Body of pancreas (tissue), 4 donors: ENCODE measurements at regions not wholly inside any gene's neighbourhood (a gene's known extent, or its start where the extent isn't known, plus 50 kb on each side); places are given as distances from the start of the nearest gene placed in this dataset.

Experiments
- ATAC-seq: fragments of 150-250 bp; one replicate; pipeline ENCODE4 v1.9.1; 2016
- DNase-seq, 4 donors: peaks; one replicate each; pipeline ENCODE4 v3.0.0-alpha.2; 2019
- H3K27ac ChIP-seq, 4 donors: fragments of 200-600 bp; sonication (generic); 1 replicate in 3 of 4; 2 replicates in 1 of 4; pipeline versions ENCODE4 v1.5.1 to v1.6.1; 2016 to 2019; ENCODE audit warnings: mild to moderate bottlenecking in 1 of 4, mixed read lengths in 1 of 4, moderate library complexity in 1 of 4
- H3K27me3 ChIP-seq, 2 donors: fragments of 200-600 bp; sonication (generic); one replicate each; pipeline ENCODE4 v1.6.0; 2016; ENCODE audit warnings: mild to moderate bottlenecking in 1 of 2
- H3K36me3 ChIP-seq, 2 donors: fragments of 200-600 bp; sonication (generic); replicated peaks in 1 of 2; 2 replicates each; pipeline ENCODE4 v1.5.1; 2016; ENCODE audit warnings: low read depth in 2 of 2; ENCODE audit not compliant: insufficient read depth in 1 of 2
- H3K4me1 ChIP-seq: fragments of 200-600 bp; sonication (generic); one replicate; pipeline ENCODE4 v1.6.0; 2016
- H3K4me3 ChIP-seq, 2 donors: fragments of 200-600 bp; sonication (generic); 1 replicate in 1 of 2; 2 replicates in 1 of 2; pipeline ENCODE4 v1.5.1; 2016 to 2019
- H3K9me3 ChIP-seq, 3 donors: fragments of 200-600 bp; sonication (generic); 1 replicate in 2 of 3; 2 replicates in 1 of 3; pipeline ENCODE4 v1.5.1; 2016
- CTCF ChIP-seq, 7 experiments: fragments of 450-650 bp in 4 of 7; fragments of 200-600 bp in 3 of 7; sonication (generic) in 3 of 7; IDR thresholded peaks; one replicate each; pipeline ENCODE4 v1.5.1; 2016 to 2019; ENCODE audit warnings: antibody characterized with exemption in 7 of 7
- POLR2A ChIP-seq, 3 donors: fragments of 450-650 bp; IDR thresholded peaks; one replicate each; pipeline ENCODE4 v1.6.1; 2016; ENCODE audit warnings: antibody characterized with exemption in 3 of 3, mild to moderate bottlenecking in 2 of 3
- WGBS, 2 donors: methylation state at CpG; one replicate each; pipeline ENCODE4 v1.1.5; 2017; 5-methylcytosine and 5-hydroxymethylcytosine counted together
- intact Hi-C: fragments of 100-400 bp; cut with DNase I; formaldehyde crosslinking; loops from one replicate; pipeline ENCODE4 v1.15.1; 2023

DNA sequence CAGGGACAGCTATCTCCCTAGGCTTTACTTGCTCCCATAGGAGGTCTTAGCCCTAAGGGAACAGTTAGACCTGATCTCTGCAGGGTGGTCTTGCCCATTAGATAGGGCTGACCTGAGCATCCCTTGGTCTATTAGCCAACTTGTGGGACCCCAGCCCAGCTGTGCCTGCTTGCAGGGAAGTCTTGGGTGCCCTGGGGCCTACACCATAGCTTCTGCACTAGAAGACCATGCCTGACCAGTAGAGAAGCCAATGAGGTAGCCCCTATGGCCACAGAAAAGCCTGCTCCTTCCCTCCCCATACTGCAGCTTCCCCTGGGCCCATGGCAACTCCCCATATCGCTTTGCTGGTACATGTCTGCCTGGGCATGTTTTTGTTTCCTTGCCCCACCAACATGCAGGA, 1049.1 kb downstream of the TRHDE start:
- DNase-seq (no peak), ATAC-seq (no peak)
- intact Hi-C loops, result no loop called here
- Histone ChIP-seq H3K27ac (no peak overlapping the region), H3K36me3 (no peaks in the 10 kb centered on the region), H3K27me3 (no peaks in the 10 kb centered on the region), H3K9me3 (no peaks in the 10 kb centered on the region), H3K4me3 (no peak overlapping the region), H3K4me1 (no peaks in the 10 kb centered on the region)
- WGBS, 2 donors, result 76% methylated on average over 1 of the region's 1 CpG; no CpG with 5 or more reads in 1 of the 2 donors
- TF ChIP-seq CTCF (IDR thresholded peaks at IDR 0.05), result no peak
- TF ChIP-seq POLR2A (IDR thresholded peaks at IDR 0.05), result no peak

- no peaks in the 10 kb centered on the region for H3K27me3 ChIP-seq
- no peak overlapping the region for H3K27ac ChIP-seq
- no peak for TF ChIP-seq POLR2A (IDR thresholded peaks at IDR 0.05)
- no peak for TF ChIP-seq CTCF (IDR thresholded peaks at IDR 0.05)
- H3K36me3 ChIP-seq, result no peaks in the 10 kb centered on the region
- WGBS, 2 donors, result 93% methylated on average over 4 of the region's 4 CpGs
- ATAC-seq (no peak), DNase-seq (no peak)
- H3K4me1 ChIP-seq, result no peaks in the 10 kb centered on the region
- no peaks in the 10 kb centered on the region for H3K9me3 ChIP-seq
- intact Hi-C loops, result no loop called here
- no peak overlapping the region for H3K4me3 ChIP-seq
Observed at GRCh38 chr12:73321776-73322175, 1049.6 kb downstream of the TRHDE start.

DNA sequence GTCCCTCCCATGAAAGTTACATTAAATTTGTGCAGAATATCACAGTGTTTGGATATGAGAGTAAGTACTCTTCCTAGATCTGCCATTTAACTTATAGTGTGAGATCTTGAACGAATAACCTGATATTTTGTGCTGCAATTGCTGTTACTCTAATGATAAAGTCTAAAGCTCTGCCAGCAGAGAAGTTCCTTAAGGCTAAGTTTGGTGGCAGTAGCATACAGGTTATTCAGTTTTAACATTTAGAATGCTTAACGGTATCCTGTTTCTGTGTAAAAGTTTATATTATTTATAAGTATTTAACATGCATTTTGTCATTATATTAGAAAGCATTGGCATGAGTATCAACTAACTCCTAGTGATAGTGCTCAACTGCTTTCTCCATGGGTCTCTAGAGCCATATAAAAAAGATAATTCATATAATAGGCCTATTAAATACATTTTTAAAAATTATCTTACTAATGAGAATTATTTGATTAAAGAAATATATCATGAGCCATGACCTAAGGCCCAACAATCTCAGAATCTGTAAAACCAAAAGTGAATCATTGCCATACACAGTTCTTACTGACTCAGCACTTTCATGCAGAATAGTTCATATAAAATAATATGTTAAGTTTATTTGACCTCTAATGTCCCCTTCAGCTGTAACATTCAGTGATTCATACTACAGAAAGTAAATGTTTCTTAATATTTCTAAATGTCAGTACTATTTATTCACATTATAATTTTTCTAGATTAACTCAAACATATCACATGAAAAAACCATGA, 1058.6 kb downstream of the TRHDE start:
- Histone ChIP-seq H3K27ac (no peak overlapping the region), H3K4me1 (no peaks in the 10 kb centered on the region), H3K27me3 (no peaks in the 10 kb centered on the region), H3K36me3 (no peaks in the 10 kb centered on the region), H3K9me3 (no peaks in the 10 kb centered on the region), H3K4me3 (no peak overlapping the region)
- 51 to 70% methylated on average over 2 of the region's 2 CpGs for WGBS, 2 donors
- intact Hi-C loops, result no loop called here
- ATAC-seq, result no peak
- no peak for DNase-seq
- TF ChIP-seq POLR2A (IDR thresholded peaks at IDR 0.05) (no peak), CTCF (IDR thresholded peaks at IDR 0.05) (no peak)

DNA sequence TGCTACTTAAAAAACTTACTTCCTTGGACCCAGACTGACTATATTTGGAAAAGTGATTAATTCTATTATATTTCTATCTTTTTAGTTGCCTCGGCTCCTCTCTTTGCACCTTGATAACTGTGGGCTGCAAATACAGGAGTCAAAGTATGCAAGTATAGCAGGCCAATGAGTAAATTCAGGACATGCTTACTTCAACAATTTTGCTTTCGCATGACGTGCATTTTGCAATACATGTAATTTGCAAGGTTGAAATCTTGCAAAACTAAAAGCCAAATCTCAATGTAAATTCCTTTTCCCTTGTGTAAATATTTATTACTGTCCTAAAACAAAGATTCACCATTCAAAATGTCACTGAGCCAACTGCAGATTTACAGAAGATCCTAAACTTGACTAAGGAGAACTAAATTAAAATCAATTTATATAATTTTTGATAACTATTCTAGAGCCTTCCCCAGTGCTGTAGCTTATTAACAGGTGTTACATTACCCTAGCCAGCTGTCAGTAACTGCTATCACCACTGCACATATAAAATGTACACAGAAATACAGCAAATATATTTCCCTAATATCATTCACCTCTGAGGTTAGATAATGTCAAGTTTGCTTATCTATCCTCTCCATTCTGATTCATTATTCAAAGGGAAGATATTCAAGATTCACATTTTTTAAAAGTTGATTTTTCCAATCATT, 1069.5 kb downstream of the TRHDE start:
- no peaks in the 10 kb centered on the region for H3K9me3 ChIP-seq
- WGBS, 2 donors, result 40 to 42% methylated on average over 3 of the region's 3 CpGs
- no peaks in the 10 kb centered on the region for H3K36me3 ChIP-seq
- intact Hi-C loops, result no loop called here
- DNase-seq (no peak), ATAC-seq (no peak)
- TF ChIP-seq POLR2A (IDR thresholded peaks at IDR 0.05) (no peak), CTCF (IDR thresholded peaks at IDR 0.05) (no peak)
- no peaks in the 10 kb centered on the region for H3K27me3 ChIP-seq
- H3K4me3 ChIP-seq, result no peak overlapping the region
- H3K4me1 ChIP-seq, result peaks cover 8% of the 10 kb centered on the region
- H3K27ac ChIP-seq, result no peak overlapping the region
